ENCODE measurements at regions not wholly inside any gene's neighbourhood (a gene's known extent, or its start where the extent isn't known, plus 50 kb on each side); places are given as distances from the start of the nearest gene placed in this dataset.

- no peak for FAIRE-seq
- no peak overlapping the region for H2AFZ ChIP-seq (ENCODE audit: low read length)
- 88% methylated on average over 8 of the region's 8 CpGs; no CpG with 5 or more reads in 1 of the 2 experiments for WGBS, 2 experiments (ENCODE audit: extremely low coverage in 1 of 2, insufficient coverage in 1 of 2, insufficient read length in 1 of 2, insufficient replicate concordance in 2 of 2, low coverage in 1 of 2, low lambda C conversion rate in 2 of 2, missing lambda C conversion rate in 1 of 2)
Observed at GRCh38 chr6:159097256-159097655, 52.5 kb upstream of the TAGAP start.

More at GRCh38 chr6:159097256-159097655, 52.5 kb upstream of the TAGAP start:
- no peak for TF ChIP-seq SP1 (IDR thresholded peaks at IDR 0.05; ENCODE audit: low read depth, low read length)
- TF ChIP-seq EP300 (IDR thresholded peaks at IDR 0.05; ENCODE audit: borderline replicate concordance in 1 of 2, low read depth in 2 of 2, low read length in 2 of 2): no peak
- no peak for TF ChIP-seq MAFK (IDR thresholded peaks at IDR 0.05; ENCODE audit: low read depth, low read length)
- no peak for TF ChIP-seq CHD2 (IDR thresholded peaks at IDR 0.05; ENCODE audit: low read length)
- TF ChIP-seq POU5F1 (IDR thresholded peaks at IDR 0.05; ENCODE audit: low read depth, low read length): no peak
- TF ChIP-seq CEBPB (IDR thresholded peaks at IDR 0.05; ENCODE audit: low read depth, low read length): no peak
- no peak for TF ChIP-seq SP2 (IDR thresholded peaks at IDR 0.05; ENCODE audit: low read length)
- no peak for TF ChIP-seq FOSL1 (IDR thresholded peaks at IDR 0.05; ENCODE audit: insufficient read depth, low read depth, low read length)
- no peak for TF ChIP-seq POLR2A (IDR thresholded peaks at IDR 0.05; ENCODE audit: control extremely low read depth in 1 of 2, low read depth in 2 of 2, low read length in 2 of 2)
- Histone ChIP-seq H3K4me1 (replicated peaks in 1 of 4; ENCODE audit: control insufficient read depth in 3 of 4, insufficient read depth in 4 of 4, low read length in 3 of 4) (peaks cover 0 to 7% (median under 1%) of the 10 kb centered on the region in 4 experiments; a peak in 1 of 7 replicates), H2BK20ac (ENCODE audit: low read length) (no peak overlapping the region), H4K5ac (ENCODE audit: insufficient read length, low read depth, low read length) (no peak overlapping the region), H3K27ac (ENCODE audit: low read depth, low read length) (no peak overlapping the region), H3K9ac (replicated peaks in 1 of 4; ENCODE audit: extremely low read depth in 1 of 4, low read depth in 3 of 4, low read length in 3 of 4) (no peak overlapping the region), H4K20me1 (replicated peaks in 1 of 2; ENCODE audit: control insufficient read depth in 1 of 2, insufficient read depth in 2 of 2, low read length in 2 of 2) (no peaks in the 10 kb centered on the region), H3K4me2 (ENCODE audit: insufficient read depth in 1 of 2, low read depth in 2 of 2, low read length in 2 of 2) (no peak overlapping the region), H3K79me2 (ENCODE audit: control insufficient read depth in 1 of 2, insufficient read depth in 2 of 2, low read length in 2 of 2) (no peaks in the 10 kb centered on the region), H3K23me2 (ENCODE audit: low read depth, low read length) (no peaks in the 10 kb centered on the region), H4K91ac (replicated peaks; ENCODE audit: insufficient read length, low read length) (no peak overlapping the region), H3K14ac (ENCODE audit: insufficient read length) (no peak overlapping the region), H2BK15ac (ENCODE audit: low read length) (no peak overlapping the region), H3K18ac (ENCODE audit: extremely low read depth, low read length) (no peak overlapping the region), H3K79me1 (ENCODE audit: low read depth, low read length) (no peaks in the 10 kb centered on the region), H3K9me3 (ENCODE audit: insufficient read depth in 2 of 2, low read depth in 1 of 2, low read length in 1 of 2) (no peaks in the 10 kb centered on the region), H3K4ac (replicated peaks; ENCODE audit: insufficient read length, low read depth, low read length) (no peak overlapping the region), H2BK120ac (replicated peaks; ENCODE audit: low read depth, low read length) (no peak overlapping the region), H4K8ac (ENCODE audit: extremely low read depth, insufficient read depth, low read length) (no peak overlapping the region), H3K36me3 (ENCODE audit: control insufficient read depth in 2 of 4, insufficient read depth in 4 of 4, low read length in 3 of 4) (no peaks in the 10 kb centered on the region), H3K23ac (ENCODE audit: insufficient read length) (no peak overlapping the region), H2AK5ac (ENCODE audit: low read depth, low read length) (no peak overlapping the region), H3K4me3 (ENCODE audit: extremely low read depth in 1 of 4, insufficient read depth in 2 of 4, low read depth in 3 of 4, low read length in 4 of 4) (no peak overlapping the region), H2BK12ac (ENCODE audit: low read depth, low read length) (no peak overlapping the region), H3K27me3 (replicated peaks in 1 of 4; ENCODE audit: control insufficient read depth in 3 of 4, extremely low read depth in 1 of 4, insufficient read depth in 3 of 4, low read length in 3 of 4) (no peaks in the 10 kb centered on the region), H2BK5ac (ENCODE audit: low read depth, low read length) (no peak overlapping the region), H3K56ac (replicated peaks; ENCODE audit: insufficient read length, low read depth, low read length) (no peak overlapping the region)
- ChIA-PET POLR2A (ENCODE audit: partially characterized antibody) (no interaction called here), CTCF (ENCODE audit: partially characterized antibody) (interaction anchor here (0.7 to 4.8 kb wide), 6 partner anchors 12 to 431 kb away, joined by 3 to 37 read pairs (median 6); partner anchors contain the start of gene TAGAP)
- DNase-seq (ENCODE audit: low read depth in 1 of 2, low spot score in 2 of 2): no peak

Data from H1 (cell line).